ENCODE measurements at regions not wholly inside any gene's neighbourhood (a gene's known extent, or its start where the extent isn't known, plus 50 kb on each side); places are given as distances from the start of the nearest gene placed in this dataset.
A peak's percentile ranks its signal among the peaks of the same experiment; 100 is the strongest.

DNA sequence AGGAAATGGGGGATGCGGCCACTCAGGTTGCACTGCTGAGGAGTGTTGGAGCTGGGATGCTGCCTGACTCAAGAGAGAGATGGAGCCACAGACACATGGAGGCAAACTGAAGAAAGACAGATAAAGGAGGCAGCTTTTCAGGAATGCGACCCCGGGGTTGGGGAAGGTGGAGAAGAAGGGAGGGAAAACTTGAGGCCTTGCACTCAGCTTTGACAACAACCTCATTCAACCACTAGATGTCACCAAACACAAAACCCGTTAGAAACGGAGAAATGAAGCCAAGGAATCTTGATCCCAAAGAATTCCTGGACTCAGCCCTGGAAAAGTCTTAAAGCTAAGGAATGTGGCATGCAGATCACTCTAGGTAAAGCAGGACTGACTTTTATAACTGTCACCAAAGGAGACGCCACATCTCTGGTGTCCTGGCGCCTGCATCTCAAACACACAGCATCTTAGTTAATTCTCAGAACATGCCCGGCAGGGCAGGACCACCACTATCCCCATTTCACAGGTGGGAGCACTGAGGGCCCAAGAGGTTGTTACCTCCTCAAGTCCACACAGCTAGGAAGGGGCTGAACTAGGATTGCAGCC is 59.6 kb upstream of the LMCD1 start:
- FAIRE-seq, result peak; percentile 57

DNA sequence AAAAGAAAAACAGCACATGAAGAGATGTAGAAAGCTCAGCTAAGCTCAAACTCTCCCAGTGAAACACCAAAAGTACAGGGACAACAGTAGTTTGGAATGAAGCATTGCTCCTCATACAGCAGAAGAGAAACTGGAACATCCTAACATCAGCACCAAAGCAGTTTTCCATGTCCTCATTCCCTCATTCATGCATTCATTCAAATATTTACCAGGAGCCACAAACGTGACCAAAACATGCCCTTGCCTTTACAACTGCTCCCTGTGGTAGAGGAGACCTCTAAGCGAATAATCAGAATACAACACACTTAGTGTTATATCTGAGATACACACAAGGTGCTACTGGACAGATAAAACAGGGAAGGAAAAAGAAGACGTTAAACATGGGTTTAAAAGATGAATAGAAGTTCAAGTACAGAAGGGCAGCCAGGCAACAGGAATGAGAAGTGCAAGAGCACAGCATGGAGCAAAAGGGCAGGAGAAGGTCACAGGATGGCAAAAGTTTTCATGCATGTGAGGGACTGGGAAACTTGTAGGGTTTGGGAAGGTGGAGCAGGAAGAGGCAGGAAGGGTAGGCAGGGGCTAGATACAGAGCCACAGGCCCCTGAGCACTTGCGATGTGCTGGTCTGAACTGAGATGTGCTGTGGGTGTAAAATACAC is 58.5 kb upstream of the LMCD1 start:
- no peak for FAIRE-seq

DNA sequence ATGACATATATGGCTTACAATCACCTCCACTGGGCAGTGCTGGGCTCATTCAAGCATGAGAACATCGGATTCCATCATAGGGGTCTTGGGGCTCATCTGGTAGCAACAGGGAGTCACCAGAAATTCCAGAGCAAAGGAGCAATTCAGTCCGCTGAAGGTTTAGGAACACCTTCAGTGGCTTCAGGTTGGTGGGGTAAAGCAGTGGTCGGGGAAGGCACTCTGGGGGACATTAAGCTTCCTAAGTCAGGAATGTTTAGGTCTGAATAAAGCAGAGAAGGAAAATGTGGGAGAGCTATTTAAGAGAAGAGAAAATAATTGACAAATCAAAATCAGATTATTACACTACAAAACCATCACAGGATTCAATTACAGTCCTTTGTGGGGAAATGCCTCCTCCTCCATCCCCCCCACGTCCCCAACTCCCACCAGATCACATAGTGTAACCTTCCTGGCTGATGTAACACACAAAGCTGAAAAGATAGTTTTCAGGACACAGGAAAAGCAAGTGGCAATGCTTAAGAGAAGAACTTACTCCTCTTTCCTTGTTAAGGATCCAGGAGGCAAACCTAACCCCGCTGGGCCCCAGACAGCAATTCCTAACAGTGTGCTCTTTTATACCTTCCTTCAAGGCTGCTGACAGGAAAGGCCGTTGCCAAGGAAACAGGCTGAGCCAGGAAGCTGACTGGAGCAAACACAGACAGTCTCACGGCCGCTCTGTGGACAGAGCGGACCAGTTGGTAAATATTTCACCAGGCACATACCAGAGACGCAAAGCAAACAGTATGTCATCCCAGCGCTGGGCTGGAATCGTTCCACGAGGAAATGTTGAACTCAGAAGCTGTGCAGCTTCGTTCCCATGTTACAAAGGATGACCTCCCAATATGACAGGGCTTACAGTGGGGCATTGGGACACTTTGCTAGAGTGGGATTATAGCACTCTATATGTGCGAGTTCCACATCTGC is 57.5 kb upstream of the LMCD1 start:
- peak; percentile 91 for FAIRE-seq

DNA sequence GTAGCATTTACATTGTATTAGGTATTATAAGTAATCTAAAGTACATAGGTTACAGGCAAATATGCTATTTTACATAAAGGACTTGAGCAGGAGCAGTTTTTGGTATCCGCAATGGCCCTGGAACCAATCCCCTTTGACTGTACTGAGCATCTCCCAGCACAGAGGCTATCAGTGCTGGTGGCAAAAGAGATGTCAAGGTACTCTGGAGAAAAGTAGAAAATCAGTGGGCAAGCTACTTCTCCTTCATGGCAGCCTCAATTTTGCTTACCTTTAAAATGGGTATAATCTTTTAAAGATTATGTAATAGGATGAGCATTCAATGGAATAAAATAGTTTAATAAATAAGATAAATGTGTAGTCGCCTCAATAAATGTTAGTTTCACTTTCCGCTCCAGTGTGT is 56.7 kb upstream of the LMCD1 start:
- no peak for FAIRE-seq

DNA sequence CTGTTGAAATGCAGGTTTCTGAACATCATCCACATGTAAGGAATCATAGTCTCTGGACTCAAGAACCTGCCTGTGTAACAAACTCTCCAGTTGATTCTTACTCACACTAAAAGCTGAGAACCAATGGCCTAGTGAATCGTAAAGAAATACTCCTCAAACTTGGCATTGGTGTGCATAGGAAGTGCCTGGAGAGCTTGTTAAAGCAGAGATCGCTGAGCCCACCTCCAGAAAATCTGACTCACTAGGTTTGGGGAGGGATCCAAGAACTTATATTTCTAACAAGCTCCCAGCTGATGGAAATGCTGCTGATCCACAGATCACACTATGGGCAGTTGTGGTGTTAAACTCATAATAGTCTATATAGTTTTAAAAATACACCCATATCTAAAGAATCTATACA is 55.8 kb upstream of the LMCD1 start:
- no peak for FAIRE-seq

DNA sequence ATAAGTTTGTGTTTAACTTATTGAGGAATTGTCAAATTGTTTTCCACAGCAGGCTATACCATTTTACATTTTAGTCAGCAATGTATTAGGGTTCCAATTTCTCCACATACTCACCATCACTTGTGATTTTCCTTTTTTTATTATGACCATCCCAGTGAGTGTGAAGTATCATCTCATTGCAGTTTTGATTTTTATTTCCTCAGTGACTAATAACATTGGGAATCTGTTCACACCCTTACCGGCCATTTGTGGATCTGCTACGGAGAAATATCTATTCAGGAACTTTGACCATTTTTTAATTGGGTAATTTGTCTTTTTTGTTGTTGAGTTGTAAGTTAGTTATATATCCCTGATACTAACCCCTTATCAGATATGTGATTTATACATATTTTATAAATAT is 54.8 kb upstream of the LMCD1 start:
- FAIRE-seq, result no peak

DNA sequence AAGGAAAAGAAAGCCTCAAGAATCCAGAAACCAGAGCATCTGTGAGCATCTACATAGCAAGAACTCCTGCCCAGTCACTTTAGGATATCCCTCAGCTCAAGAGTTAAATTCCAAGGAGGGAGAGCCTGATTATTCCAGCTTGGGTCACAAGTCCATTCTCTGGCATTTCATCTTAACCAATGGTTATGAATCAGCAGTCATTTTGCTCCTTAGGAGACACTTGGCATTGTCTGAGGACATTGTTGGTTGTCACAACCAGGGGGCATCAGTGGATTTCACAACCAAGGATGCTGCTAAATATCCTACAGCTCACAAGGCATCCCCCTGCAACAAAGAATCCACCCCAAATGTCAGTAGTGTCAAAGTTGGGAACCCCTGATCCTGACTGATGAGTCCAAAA is 51.0 kb upstream of the LMCD1 start:
- no peak for FAIRE-seq

DNA sequence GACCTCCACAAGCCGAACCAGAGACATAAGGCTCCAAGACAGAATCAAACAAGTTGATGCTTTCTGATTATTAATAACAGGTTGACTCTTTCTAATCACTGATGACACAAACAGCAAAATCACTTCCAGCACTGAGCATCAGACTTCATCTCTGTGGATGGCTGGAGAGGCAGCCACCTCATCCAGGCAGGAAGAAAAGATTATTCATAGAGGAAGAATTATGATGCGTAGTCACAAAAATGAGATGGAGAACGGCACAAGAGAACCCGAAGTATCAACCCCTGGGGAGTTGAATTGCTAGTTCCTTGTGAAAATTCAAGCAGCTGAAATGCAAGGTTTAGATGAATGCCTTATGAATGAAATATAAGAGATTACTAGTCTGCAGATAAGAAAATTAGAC is 49.9 kb upstream of the LMCD1 start:
- no peak for FAIRE-seq

Data from TTC549 (cell line).